ENCODE measurements at regions not wholly inside any gene's neighbourhood (a gene's known extent, or its start where the extent isn't known, plus 50 kb on each side); places are given as distances from the start of the nearest gene placed in this dataset.

- H3K36me3 ChIP-seq (ENCODE audit: control insufficient read depth in 4 of 4, insufficient read depth in 3 of 4, low read depth in 1 of 4, low read length in 3 of 4) = no peaks in the 10 kb centered on the region
- no peak overlapping the region for H3K27ac ChIP-seq (ENCODE audit: low read depth in 1 of 2, low read length in 2 of 2)
- no peak for DNase-seq (ENCODE audit: low spot score)
- H3K27me3 ChIP-seq (ENCODE audit: control insufficient read depth in 4 of 4, insufficient read depth in 4 of 4, low read length in 3 of 4) = no peaks in the 10 kb centered on the region
- TF ChIP-seq ZBTB33 (IDR thresholded peaks at IDR 0.05) (no peak), FOXA1 (IDR thresholded peaks at IDR 0.05) (no peak), SP1 (IDR thresholded peaks at IDR 0.05) (no peak), JUND (IDR thresholded peaks at IDR 0.05) (no peak), FOXA2 (IDR thresholded peaks at IDR 0.05) (no peak)
- no peaks in the 10 kb centered on the region for H3K9me3 ChIP-seq (ENCODE audit: control insufficient read depth in 4 of 4, low read length in 3 of 4)
- no peak overlapping the region for H3K9ac ChIP-seq (ENCODE audit: low read depth in 1 of 2, low read length in 2 of 2)
- 96% methylated on average over 1 of the region's 1 CpG for WGBS
- no peak overlapping the region for H3K4me3 ChIP-seq (ENCODE audit: low read depth in 1 of 3, low read length in 3 of 3)
- H3K4me1 ChIP-seq (ENCODE audit: control insufficient read depth in 4 of 4, insufficient read depth in 4 of 4, low read length in 3 of 4) = no peaks in the 10 kb centered on the region
Observed at GRCh38 chr13:33409673-33410510, 124.3 kb upstream of the STARD13 start.

- no peaks in the 10 kb centered on the region for H3K9me3 ChIP-seq (ENCODE audit: control insufficient read depth in 4 of 4, low read length in 3 of 4)
- WGBS = 93% methylated on average over 2 of the region's 2 CpGs
- H3K27me3 ChIP-seq (ENCODE audit: control insufficient read depth in 4 of 4, insufficient read depth in 4 of 4, low read length in 3 of 4) = no peaks in the 10 kb centered on the region
- H3K9ac ChIP-seq (ENCODE audit: low read depth in 1 of 2, low read length in 2 of 2) = no peak overlapping the region
- no peaks in the 10 kb centered on the region for H3K4me1 ChIP-seq (ENCODE audit: control insufficient read depth in 4 of 4, insufficient read depth in 4 of 4, low read length in 3 of 4)
- DNase-seq (ENCODE audit: low spot score) = no peak
- no peak for TF ChIP-seq TAF1 (conservative IDR thresholded peaks at IDR 0.05)
- TF ChIP-seq JUND (IDR thresholded peaks at IDR 0.05) = no peak
- no peak for TF ChIP-seq FOXA2 (IDR thresholded peaks at IDR 0.05)
- no peak for TF ChIP-seq REST (IDR thresholded peaks at IDR 0.05)
- no peak for TF ChIP-seq NR2F2 (IDR thresholded peaks at IDR 0.05)
- TF ChIP-seq SP1 (IDR thresholded peaks at IDR 0.05) = no peak
- no peak for TF ChIP-seq MAX (IDR thresholded peaks at IDR 0.05)
- TF ChIP-seq HNF4G (IDR thresholded peaks at IDR 0.05) = no peak
- TF ChIP-seq GABPA (IDR thresholded peaks at IDR 0.05 in 1 of 2, conservative IDR thresholded peaks at IDR 0.05 in 1 of 2) = no peak
- no peak for TF ChIP-seq EGR1 (IDR thresholded peaks at IDR 0.05; ENCODE audit: low read depth in 2 of 2)
- no peak for TF ChIP-seq YY1 (IDR thresholded peaks at IDR 0.05)
- TF ChIP-seq RXRA (IDR thresholded peaks at IDR 0.05) = no peak
- TF ChIP-seq RAD21 (IDR thresholded peaks at IDR 0.05) = no peak
- TF ChIP-seq ZBTB33 (IDR thresholded peaks at IDR 0.05) = no peak
- no peaks in the 10 kb centered on the region for H3K36me3 ChIP-seq (ENCODE audit: control insufficient read depth in 4 of 4, insufficient read depth in 3 of 4, low read depth in 1 of 4, low read length in 3 of 4)
- H3K27ac ChIP-seq (ENCODE audit: low read depth in 1 of 2, low read length in 2 of 2) = no peak overlapping the region
- H3K4me3 ChIP-seq (ENCODE audit: low read depth in 1 of 3, low read length in 3 of 3) = no peak overlapping the region
Observed at GRCh38 chr13:33410619-33411018, 125.1 kb upstream of the STARD13 start.
